BJ (cell line): ENCODE measurements at regions not wholly inside any gene's neighbourhood (a gene's known extent, or its start where the extent isn't known, plus 50 kb on each side); places are given as distances from the start of the nearest gene placed in this dataset.

Source experiments
- CTCF ChIA-PET: fragments of 350-600 bp; formaldehyde crosslinking; extraction: SDS; loops from one replicate; lab custom pipeline; 2021; ENCODE audit warnings: antibody characterized with exemption, inconsistent platforms; lab: Yijun Ruan, JAX
- POLR2A ChIA-PET: fragments of 300-600 bp; sonication (Branson Sonifier 250); formaldehyde crosslinking; extraction: SDS; loops from one replicate; lab custom pipeline; 2021; ENCODE audit warnings: antibody characterized with exemption; lab: Charles Lee
- DNase-seq: peaks from one replicate; pipeline ENCODE4 v3.0.0-alpha.2; 2011; ENCODE audit warnings: low read depth
- H3K27me3 ChIP-seq: 2 replicates; pipeline ENCODE4 v1.6.0; 2011; ENCODE audit warnings: low read length; ENCODE audit not compliant: control insufficient read depth, insufficient read depth
- H3K36me3 ChIP-seq: 2 replicates; pipeline ENCODE4 v1.5.1; 2011; ENCODE audit warnings: low read length; ENCODE audit not compliant: control insufficient read depth, insufficient read depth
- H3K4me3 ChIP-seq: 2 replicates; pipeline ENCODE4 v1.5.1; 2011; ENCODE audit warnings: low read depth, mild to moderate bottlenecking, control low read depth, low read length
- TF ChIP-seq, protein P1 (sequence below): IDR thresholded peaks from 2 replicates; pipeline ENCODE4 v1.5.1; 2011; ENCODE audit warnings: low read depth, mild to moderate bottlenecking, control low read depth, inconsistent platforms, low read length, moderate library complexity; ENCODE audit not compliant: insufficient read depth

- no peaks in the 10 kb centered on the region for H3K36me3 ChIP-seq
- TF ChIP-seq, protein P1, sequence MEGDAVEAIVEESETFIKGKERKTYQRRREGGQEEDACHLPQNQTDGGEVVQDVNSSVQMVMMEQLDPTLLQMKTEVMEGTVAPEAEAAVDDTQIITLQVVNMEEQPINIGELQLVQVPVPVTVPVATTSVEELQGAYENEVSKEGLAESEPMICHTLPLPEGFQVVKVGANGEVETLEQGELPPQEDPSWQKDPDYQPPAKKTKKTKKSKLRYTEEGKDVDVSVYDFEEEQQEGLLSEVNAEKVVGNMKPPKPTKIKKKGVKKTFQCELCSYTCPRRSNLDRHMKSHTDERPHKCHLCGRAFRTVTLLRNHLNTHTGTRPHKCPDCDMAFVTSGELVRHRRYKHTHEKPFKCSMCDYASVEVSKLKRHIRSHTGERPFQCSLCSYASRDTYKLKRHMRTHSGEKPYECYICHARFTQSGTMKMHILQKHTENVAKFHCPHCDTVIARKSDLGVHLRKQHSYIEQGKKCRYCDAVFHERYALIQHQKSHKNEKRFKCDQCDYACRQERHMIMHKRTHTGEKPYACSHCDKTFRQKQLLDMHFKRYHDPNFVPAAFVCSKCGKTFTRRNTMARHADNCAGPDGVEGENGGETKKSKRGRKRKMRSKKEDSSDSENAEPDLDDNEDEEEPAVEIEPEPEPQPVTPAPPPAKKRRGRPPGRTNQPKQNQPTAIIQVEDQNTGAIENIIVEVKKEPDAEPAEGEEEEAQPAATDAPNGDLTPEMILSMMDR = no peak
- no peak for DNase-seq
- POLR2A ChIA-PET = no interaction called here
- CTCF ChIA-PET = no interaction called here
- H3K4me3 ChIP-seq = no peak overlapping the region
- no peaks in the 10 kb centered on the region for H3K27me3 ChIP-seq
Observed at GRCh38 chr2:226531061-226531810, 268.4 kb downstream of the IRS1 start.

DNA sequence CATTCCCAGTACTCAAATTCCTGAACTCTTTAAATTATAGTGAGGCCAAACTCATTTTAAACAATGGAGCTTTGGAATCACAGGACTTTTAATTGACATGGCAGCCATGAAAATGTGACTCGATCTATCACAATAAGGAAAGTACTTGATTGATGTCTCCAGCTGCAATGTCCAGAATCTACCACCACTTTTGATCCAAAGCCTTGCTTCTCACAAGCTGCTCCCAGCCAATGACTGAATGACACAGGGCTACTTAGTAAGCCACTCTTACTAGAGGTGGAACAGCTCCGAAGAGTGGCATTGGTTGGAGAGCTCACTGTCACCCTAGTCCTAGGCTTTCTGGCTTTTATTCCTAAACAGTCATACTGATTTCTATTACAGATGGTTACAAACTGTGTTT lies 270.1 kb downstream of the IRS1 start:
- POLR2A ChIA-PET = no interaction called here
- TF ChIP-seq, protein P1 = no peak
- no peak for DNase-seq
- CTCF ChIA-PET = no interaction called here
- Histone ChIP-seq H3K27me3 (no peaks in the 10 kb centered on the region), H3K36me3 (no peaks in the 10 kb centered on the region), H3K4me3 (no peak overlapping the region)

DNA sequence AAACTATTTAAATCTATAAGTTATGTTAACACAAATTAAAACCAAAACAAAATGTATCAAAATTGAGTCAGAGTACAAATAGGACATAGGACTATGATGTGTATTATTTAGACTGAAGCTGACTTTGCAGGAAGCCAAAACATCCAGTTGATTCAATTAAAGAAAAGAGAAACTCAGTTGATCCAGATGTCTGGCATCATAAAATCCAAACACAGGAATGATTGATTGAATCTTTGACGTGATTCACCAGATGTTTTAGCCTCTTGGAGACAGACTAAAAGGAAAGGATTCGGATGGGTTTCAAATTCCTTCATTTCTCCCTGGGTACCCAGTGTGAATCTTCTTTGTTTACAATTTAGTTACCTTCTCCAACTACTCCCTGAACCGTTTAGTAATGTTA lies 272.9 kb downstream of the IRS1 start:
- H3K36me3 ChIP-seq = no peaks in the 10 kb centered on the region
- CTCF ChIA-PET = no interaction called here
- no peaks in the 10 kb centered on the region for H3K27me3 ChIP-seq
- TF ChIP-seq, protein P1 = no peak
- POLR2A ChIA-PET = no interaction called here
- no peak overlapping the region for H3K4me3 ChIP-seq
- no peak for DNase-seq

GRCh38 chr2:226524381-226524843 lies 275.2 kb downstream of the IRS1 start:
- H3K36me3 ChIP-seq = no peaks in the 10 kb centered on the region
- TF ChIP-seq, protein P1 = no peak
- CTCF ChIA-PET = no interaction called here

GRCh38 chr2:226520723-226521122 lies 278.9 kb downstream of the IRS1 start:
- TF ChIP-seq, protein P1 = no peak
- Histone ChIP-seq H3K27me3 (no peaks in the 10 kb centered on the region), H3K36me3 (no peaks in the 10 kb centered on the region), H3K4me3 (no peak overlapping the region)
- CTCF ChIA-PET = no interaction called here
- POLR2A ChIA-PET = no interaction called here
- no peak for DNase-seq

More at GRCh38 chr2:226524381-226524843, 275.2 kb downstream of the IRS1 start:
- DNase-seq = peak; percentile 54
- H3K4me3 ChIP-seq = no peak overlapping the region
- H3K27me3 ChIP-seq = no peaks in the 10 kb centered on the region
- POLR2A ChIA-PET = no interaction called here
